NCI-H2227 (cell line): ENCODE measurements at regions not wholly inside any gene's neighbourhood (a gene's known extent, or its start where the extent isn't known, plus 50 kb on each side); places are given as distances from the start of the nearest gene placed in this dataset.

ENCODE experiments used
- DNase-seq: peaks from one replicate; lab custom pipeline; 2025; ENCODE audit not compliant: unreplicated experiment; lab: John Stamatoyannopoulos, UW

DNA sequence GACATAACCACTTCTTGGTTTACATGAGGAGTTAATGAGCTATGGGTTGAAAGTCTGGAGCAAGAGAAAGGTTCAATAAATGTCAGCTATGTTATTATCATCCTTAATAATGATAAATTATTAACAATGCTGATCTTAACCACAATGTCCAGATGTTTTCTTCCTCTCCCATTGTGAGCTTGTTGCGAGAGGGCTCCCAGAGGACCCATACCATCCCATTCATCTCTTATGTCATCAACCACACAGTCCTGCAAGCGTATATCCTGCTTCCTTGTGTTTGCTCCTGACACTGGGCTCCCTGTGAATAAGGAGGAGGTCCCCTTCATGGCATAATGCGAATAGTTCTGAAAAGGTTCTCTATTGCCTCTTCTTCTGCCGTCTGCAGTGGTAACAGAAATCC, 266.8 kb downstream of the TLE3 start:
- DNase-seq: no peak

- no peak for DNase-seq
These were observed 263.4 kb downstream of the TLE3 start for GRCh38 chr15:69834267-69834666.

- no peak for DNase-seq
These were observed 263.0 kb downstream of the TLE3 start for GRCh38 chr15:69834761-69835160.

DNA sequence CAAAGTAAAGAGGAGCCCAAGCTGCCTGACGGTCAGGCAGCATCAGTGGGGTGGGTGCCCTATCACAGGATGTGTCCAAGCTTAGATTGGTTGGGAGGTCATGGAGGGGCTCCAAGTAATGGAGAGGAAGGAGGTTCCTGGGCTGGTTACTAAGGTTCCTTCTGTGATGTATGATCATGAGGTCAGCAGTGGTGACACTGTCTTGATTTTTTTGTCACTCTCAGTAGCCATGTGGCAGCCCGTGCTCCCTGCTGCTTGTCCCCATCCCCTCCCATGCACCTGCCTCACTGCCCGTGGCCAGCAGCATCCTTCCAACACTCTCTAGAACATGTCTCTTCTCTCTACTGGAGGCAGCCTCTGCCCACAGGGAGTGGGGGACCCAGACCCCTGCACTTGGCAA, 261.7 kb downstream of the TLE3 start:
- no peak for DNase-seq

DNA sequence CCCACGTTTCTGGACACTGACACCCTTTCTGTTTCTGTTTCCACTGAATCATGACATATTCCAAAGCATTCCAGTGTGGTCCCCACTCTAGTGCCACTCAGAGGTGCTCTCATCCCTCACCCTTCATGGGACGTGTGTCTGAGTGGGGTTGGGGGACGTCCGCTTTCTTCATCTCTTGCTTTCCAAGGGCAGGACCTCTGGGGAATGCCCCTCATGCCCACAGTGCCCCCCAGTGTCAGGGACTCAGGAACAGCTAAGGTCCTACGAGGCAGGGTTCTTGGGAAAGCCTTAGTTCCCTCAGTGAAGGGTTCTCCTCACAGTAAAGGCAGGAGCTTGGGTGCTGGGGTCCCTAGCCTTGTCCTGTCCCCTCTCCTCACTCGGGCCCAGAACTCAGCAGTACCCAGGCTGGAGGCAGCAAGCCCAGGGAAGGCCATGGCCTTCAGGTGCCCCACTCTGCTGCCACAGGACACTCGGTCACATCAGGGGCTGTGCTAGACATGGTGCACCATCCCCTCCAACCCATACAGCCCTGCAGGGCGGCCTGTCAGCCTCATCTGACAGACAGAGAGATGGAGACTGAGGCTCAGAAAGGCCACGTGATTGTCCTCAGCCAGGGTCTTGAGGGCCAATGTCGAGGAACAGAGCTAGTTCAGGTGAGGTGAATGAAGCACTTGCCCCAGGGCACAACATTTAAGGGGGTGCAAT, 261.0 kb downstream of the TLE3 start:
- DNase-seq: no peak

GRCh38 chr15:69838338-69838737, 259.4 kb downstream of the TLE3 start:
- DNase-seq: no peak

- no peak for DNase-seq
These were observed 258.7 kb downstream of the TLE3 start for GRCh38 chr15:69838994-69839393.

DNA sequence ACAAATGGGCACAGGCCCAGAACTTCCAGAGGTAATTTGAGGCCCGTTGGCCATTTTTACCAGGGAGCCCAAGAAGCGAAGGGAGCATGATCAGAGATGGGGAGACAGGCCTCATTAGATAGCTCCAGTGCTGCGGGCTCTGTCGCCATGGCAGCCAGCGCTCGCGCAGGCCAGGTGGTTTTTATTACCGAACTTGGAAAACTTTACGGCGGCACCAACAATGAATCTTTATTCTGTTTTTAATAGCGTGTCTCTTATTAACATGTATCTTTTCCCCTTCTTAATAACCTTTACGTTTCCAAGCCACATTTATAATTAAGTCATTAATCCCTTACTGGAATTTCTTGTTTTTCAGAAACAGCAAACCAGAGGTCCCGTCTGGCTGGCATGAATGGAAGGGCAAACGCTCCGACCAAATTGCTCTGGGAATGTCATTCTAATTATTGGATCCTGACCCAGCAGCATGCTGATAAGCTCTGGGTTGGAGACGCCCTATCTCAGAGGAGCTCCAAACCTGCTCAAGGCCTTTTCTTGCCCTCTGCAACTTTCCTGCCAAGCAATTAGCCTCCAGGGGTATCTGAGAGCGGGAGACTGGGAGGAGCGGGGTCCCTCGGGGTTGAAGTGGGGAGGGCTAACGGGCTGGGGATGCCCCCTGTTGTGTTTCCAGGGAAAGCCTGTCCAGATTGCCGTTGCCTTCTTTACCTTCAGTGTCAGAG, 256.4 kb downstream of the TLE3 start:
- no peak for DNase-seq

GRCh38 chr15:69842851-69843250, 254.9 kb downstream of the TLE3 start:
- DNase-seq: no peak

- DNase-seq: no peak
These were observed 254.3 kb downstream of the TLE3 start for GRCh38 chr15:69843276-69843899.

DNA sequence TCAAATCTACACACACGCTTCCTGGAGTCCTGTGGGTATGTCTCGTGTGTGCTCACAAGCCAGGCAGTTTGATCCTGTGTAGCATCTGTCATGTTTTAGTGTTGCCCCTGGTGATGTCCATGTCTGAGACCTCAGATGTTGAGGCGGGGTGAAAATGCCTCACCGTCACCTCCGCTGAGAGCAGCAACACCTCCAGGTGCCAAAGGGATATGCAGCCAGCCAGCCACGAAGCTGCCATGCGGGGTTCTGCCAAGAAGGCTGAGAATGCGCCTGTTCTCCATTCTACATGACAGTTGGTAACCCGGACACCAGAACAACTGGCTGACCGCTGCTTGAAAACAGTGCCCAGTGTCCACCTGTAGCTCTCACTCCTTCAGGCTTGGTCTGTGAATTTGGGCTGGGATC, 253.8 kb downstream of the TLE3 start:
- DNase-seq: no peak

DNA sequence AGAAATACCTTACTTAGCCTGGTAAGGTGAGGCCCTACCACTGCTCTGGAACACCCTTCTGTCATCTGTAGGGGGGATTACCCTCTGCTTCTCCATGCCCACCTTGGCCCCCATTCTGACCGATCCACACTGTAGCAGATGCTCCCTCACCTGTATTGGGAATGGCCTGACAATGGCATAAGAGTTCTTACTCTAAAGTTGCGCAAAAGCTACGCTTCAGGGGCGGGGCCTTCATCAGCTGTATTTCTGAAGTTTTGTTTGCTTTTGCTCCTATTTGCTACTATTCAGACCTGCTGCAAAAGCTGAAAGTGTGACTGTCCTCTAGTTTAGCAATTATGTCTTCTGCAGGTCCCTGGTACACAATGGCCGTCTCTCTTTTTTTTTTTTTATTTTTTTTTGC, 252.6 kb downstream of the TLE3 start:
- DNase-seq: no peak

GRCh38 chr15:69847625-69848024, 250.1 kb downstream of the TLE3 start:
- no peak for DNase-seq

- DNase-seq: no peak
These were observed 249.6 kb downstream of the TLE3 start for GRCh38 chr15:69848096-69848495.

- no peak for DNase-seq
These were observed 249.0 kb downstream of the TLE3 start for GRCh38 chr15:69848551-69849231.

DNA sequence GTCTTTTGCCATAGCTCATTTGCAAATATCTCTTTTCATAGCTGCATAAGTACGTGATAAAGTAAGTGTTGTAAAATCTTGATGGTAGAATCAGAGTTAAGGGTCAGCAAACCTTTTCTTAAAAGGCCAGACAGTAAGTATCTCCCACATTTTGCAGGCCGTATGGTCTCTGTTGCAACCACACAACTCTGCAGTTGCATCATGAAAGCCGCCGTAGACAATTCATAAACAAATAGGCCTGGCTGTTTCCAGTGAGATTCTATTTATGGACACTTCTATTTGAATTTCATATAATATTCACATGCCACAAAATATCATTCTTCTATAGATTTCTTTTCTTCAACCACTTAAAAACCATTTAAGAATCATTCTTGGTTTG, 248.5 kb downstream of the TLE3 start:
- DNase-seq: no peak

GRCh38 chr15:69852482-69852881, 245.2 kb downstream of the TLE3 start:
- DNase-seq: no peak

GRCh38 chr15:69852916-69853315, 244.8 kb downstream of the TLE3 start:
- DNase-seq: no peak

GRCh38 chr15:69853544-69853951, 244.2 kb downstream of the TLE3 start:
- DNase-seq: no peak

GRCh38 chr15:69854001-69854400, 243.7 kb downstream of the TLE3 start:
- DNase-seq: no peak

DNA sequence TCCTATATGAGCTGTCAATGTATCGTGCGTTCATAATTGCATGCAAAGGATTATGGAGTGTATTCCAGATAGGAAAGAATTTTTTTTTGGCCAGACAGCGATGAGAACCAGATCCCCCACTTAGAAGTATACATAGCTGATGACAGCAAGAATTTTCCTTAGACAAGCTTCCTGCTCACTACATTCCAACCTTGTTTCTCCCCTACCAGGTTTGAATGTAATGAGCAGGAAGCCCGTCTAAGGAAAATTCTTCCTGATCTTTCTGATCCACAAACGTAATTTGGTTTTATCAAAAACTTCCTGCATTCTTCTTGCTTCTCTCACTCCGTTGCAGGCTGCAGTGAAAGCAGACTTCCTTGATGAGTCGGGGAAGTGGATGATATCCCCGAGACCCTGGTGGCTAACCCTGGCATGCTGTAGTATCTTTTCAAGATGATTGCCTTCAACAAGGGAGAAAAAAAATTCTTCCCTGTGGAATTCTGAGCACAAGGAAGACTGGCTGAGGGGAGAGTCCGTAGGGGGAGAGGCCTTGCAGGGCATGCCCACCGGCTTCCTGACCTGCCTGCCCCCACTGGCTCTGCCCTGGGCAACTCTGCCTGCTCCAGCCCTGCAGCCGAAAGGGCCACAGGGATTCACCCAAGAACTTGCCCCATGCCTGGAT, 243.1 kb downstream of the TLE3 start:
- no peak for DNase-seq
